ENCODE measurements at regions not wholly inside any gene's neighbourhood (a gene's known extent, or its start where the extent isn't known, plus 50 kb on each side); places are given as distances from the start of the nearest gene placed in this dataset.

- TF ChIP-seq CTCF (IDR thresholded peaks at IDR 0.05), result no peak
- no peak overlapping the region for H3K27ac ChIP-seq
- H3K27me3 ChIP-seq, result no peaks in the 10 kb centered on the region
- H3K9me3 ChIP-seq, result no peaks in the 10 kb centered on the region
- no peaks in the 10 kb centered on the region for H3K36me3 ChIP-seq
- intact Hi-C loops (cut with DNase I), result no loop called here
- DNase-seq (ENCODE audit: low spot score in 2 of 2), result no peak
- H3K4me3 ChIP-seq, result no peak overlapping the region
- no peaks in the 10 kb centered on the region for H3K4me1 ChIP-seq
Measured at GRCh38 chr1:219687779-219688178, 74.9 kb upstream of the ZC3H11B start.

- no peaks in the 10 kb centered on the region for H3K4me1 ChIP-seq
- intact Hi-C loops (cut with DNase I), result no loop called here
- H3K9me3 ChIP-seq, result no peaks in the 10 kb centered on the region
- H3K27ac ChIP-seq, result no peak overlapping the region
- no peak for TF ChIP-seq CTCF (IDR thresholded peaks at IDR 0.05)
- H3K36me3 ChIP-seq, result no peaks in the 10 kb centered on the region
- H3K4me3 ChIP-seq, result no peak overlapping the region
- DNase-seq (ENCODE audit: low spot score in 2 of 2), result no peak
- no peaks in the 10 kb centered on the region for H3K27me3 ChIP-seq
Measured at GRCh38 chr1:219686171-219686570, 73.3 kb upstream of the ZC3H11B start.

GRCh38 chr1:219682788-219683187, 69.9 kb upstream of the ZC3H11B start:
- Histone ChIP-seq H3K27me3 (no peaks in the 10 kb centered on the region), H3K36me3 (no peaks in the 10 kb centered on the region), H3K9me3 (no peaks in the 10 kb centered on the region), H3K4me3 (no peak overlapping the region), H3K27ac (no peak overlapping the region), H3K4me1 (no peaks in the 10 kb centered on the region)
- no peak for TF ChIP-seq CTCF (IDR thresholded peaks at IDR 0.05)
- DNase-seq (ENCODE audit: low spot score in 2 of 2), result no peak
- intact Hi-C loops (cut with DNase I), result no loop called here

- DNase-seq (ENCODE audit: low spot score in 2 of 2), result no peak
- intact Hi-C loops (cut with DNase I), result no loop called here
- Histone ChIP-seq H3K9me3 (no peaks in the 10 kb centered on the region), H3K36me3 (no peaks in the 10 kb centered on the region), H3K27ac (no peak overlapping the region), H3K4me1 (no peaks in the 10 kb centered on the region), H3K27me3 (no peaks in the 10 kb centered on the region), H3K4me3 (no peak overlapping the region)
- no peak for TF ChIP-seq CTCF (IDR thresholded peaks at IDR 0.05)
Measured at GRCh38 chr1:219681876-219682275, 69.0 kb upstream of the ZC3H11B start.

GRCh38 chr1:219676012-219676765, 63.3 kb upstream of the ZC3H11B start:
- intact Hi-C loops (cut with DNase I), result no loop called here
- Histone ChIP-seq H3K27ac (no peak overlapping the region), H3K9me3 (no peaks in the 10 kb centered on the region), H3K27me3 (no peaks in the 10 kb centered on the region), H3K4me3 (no peak overlapping the region), H3K4me1 (no peaks in the 10 kb centered on the region), H3K36me3 (no peaks in the 10 kb centered on the region)
- DNase-seq (ENCODE audit: low spot score in 2 of 2), result no peak
- no peak for TF ChIP-seq CTCF (IDR thresholded peaks at IDR 0.05)
